ENCODE measurements at regions not wholly inside any gene's neighbourhood (a gene's known extent, or its start where the extent isn't known, plus 50 kb on each side); places are given as distances from the start of the nearest gene placed in this dataset.

DNA sequence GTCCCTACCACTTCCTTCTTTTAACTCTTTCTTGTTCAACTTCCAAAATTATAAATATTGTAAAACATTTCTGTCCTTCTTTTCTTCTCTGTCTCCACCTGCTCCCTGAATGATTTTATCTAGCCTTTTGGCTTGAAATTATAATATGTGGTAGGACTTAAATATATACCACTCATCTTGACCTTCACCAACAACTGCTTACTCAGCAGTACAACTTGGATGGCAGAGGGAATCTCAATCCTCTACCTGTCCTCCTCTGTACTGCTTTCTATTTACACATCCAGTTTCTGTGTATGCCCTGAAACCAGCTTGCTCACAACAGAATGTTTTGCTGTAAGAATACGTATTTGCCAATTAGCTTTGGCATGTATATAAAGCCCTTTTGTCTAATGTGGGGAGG, 1392.5 kb downstream of the EPHA7 start:
- TF ChIP-seq, protein P1, sequence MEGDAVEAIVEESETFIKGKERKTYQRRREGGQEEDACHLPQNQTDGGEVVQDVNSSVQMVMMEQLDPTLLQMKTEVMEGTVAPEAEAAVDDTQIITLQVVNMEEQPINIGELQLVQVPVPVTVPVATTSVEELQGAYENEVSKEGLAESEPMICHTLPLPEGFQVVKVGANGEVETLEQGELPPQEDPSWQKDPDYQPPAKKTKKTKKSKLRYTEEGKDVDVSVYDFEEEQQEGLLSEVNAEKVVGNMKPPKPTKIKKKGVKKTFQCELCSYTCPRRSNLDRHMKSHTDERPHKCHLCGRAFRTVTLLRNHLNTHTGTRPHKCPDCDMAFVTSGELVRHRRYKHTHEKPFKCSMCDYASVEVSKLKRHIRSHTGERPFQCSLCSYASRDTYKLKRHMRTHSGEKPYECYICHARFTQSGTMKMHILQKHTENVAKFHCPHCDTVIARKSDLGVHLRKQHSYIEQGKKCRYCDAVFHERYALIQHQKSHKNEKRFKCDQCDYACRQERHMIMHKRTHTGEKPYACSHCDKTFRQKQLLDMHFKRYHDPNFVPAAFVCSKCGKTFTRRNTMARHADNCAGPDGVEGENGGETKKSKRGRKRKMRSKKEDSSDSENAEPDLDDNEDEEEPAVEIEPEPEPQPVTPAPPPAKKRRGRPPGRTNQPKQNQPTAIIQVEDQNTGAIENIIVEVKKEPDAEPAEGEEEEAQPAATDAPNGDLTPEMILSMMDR (IDR thresholded peaks at IDR 0.05), result no peak
- no peak for TF ChIP-seq POLR2A (IDR thresholded peaks at IDR 0.05)
- TF ChIP-seq POLR2AphosphoS5 (IDR thresholded peaks at IDR 0.05; ENCODE audit: insufficient read depth in 1 of 2, low read depth in 1 of 2), result no peak
